Glomerular visceral epithelial cell (primary cell): ENCODE measurements at regions not wholly inside any gene's neighbourhood (a gene's known extent, or its start where the extent isn't known, plus 50 kb on each side); places are given as distances from the start of the nearest gene placed in this dataset.
"Not testable (repeated sequence)": the region's sequence is repeated elsewhere in the genome, so short reads cannot be mapped to it uniquely, and the experiment has no call there.

Source experiments
- DNase-seq: peaks from one replicate; pipeline ENCODE4 v3.0.0-alpha.2; 2016; ENCODE audit errors: extremely low spot score

DNA sequence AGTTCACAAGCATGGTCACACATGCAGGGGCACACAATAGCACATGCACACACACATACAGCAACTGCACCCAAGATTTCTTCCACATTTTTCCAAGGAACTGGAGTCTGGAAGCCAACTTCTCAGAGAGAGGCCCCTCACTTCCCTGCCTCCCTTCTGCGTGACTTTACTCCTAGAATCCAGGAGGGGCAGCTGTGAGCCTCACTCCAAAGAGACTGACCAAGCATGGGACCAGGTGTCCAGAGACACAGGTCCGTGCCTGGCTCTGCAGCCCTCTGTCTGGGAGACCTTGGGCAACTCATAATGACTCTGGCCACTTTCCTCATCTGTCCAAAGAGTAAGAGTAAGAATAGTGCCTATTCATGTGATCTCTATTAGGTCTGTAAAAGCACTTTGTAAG, 104.7 kb upstream of the TMEM132E start:
- no peak for DNase-seq

DNA sequence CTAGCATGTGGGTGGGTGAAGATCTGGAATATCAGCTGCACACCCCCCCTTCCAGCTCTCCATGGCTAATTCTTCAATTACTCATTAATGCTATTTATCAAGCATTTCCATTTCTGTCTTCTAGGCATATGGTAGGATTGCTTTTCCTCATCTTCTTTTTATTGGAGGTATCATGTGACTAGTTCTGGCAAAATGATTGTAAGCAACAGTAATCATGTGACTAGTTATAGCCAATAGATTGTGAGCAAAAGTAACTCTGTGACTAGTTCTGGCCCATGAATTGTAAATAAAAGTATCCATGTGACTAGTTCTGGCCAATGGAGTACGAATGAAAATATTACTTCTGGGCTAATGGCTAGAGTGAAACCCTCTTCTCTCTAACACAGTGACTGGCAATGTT, 107.0 kb upstream of the TMEM132E start:
- no peak for DNase-seq

DNA sequence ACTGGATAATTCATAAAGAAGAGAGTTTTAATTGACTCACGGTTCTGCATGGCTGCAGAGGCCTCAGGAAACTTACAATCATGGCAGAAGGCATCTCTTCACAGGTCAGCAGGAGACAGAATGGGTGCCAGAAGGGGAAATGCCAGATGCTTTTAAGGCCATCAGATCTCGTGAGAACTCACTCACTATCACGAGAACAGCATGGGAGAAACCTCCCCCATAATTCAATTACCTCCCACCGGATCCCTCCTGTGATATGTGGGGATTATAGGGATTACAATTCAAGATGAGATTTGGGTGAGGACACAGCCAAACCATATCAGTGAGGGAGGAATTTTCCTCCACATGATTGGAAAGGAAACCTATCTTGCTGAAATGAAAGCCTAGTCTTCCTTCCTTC, 108.1 kb upstream of the TMEM132E start:
- DNase-seq, result not testable (repeated sequence)

DNA sequence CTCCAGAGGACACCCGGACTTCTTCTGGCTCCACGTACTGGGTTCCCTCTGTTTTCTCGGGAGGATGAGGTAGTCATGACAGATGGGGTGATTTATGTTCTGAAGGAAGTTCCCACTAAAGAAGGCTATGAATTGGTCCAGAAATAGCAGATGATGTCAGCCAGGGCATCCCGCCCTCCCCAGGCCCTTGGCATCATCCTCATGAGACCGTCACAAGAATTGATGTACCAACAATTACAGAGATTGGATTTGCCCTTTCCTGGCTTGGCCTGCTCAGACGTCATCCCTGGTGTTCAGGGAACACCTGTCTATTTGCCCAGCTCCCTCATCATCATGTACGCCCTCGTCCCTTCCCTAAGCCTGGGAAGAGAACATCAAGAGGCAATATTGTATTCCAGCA, 102.8 kb upstream of the CCL1 start:
- DNase-seq, result no peak

DNA sequence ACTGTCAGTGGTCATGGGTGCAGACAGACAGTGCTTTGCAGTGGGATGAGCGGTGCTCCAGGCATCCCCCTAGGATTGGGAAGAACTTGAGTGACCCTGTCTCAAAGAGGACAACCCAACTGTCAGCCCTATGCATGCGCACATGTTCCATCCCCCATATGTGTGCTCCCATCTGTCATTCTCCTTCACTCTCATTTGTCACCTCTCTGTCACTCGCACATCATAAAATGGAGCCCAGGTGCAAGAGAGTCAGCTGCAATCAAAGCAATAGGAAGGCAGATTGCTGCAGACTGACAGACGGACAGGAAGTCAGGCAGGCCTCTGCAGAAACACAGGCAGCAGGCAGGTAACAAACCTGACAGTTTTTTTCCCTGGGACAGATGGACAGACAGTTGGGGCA, 101.8 kb upstream of the CCL1 start:
- no peak for DNase-seq

DNA sequence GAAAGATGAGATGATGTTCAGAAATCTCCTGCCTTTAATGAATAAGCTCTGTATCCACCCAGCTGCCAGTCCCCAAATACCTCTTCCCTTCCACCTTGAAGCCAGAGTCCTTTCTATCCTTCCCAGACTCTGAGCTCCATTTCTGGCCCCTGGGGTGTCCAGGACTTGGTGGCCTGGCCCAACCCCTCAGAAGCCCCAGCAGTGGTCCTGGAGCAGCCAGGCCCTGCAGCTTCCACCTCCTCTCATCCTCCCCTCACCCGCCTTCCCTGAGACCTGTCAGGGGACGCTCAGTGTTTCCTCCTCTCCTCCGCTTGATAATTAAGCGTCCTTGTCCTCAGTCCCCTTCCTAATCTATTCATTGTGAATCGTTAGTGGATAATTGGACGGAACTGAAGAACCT, 95.2 kb upstream of the CCL1 start:
- no peak for DNase-seq

DNA sequence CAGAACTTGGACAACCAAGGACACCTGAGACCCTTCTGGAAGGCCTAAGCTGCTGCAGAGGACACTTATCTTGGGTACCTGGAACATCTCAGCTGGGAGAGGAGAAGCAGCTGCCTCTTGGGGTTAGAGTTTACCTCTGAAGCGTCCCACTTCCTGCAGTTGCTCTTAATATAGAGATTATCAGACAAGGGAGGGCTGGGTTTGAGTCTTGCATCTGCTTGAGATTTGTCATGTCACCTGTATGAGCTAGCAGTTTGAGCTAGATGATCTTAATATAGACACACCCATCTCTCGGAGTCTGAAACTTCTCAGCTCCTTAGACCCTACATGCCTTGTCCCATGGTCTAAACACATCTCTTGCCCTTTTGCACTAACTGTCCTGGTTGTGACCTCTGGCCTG, 93.1 kb upstream of the CCL1 start:
- DNase-seq, result no peak

DNA sequence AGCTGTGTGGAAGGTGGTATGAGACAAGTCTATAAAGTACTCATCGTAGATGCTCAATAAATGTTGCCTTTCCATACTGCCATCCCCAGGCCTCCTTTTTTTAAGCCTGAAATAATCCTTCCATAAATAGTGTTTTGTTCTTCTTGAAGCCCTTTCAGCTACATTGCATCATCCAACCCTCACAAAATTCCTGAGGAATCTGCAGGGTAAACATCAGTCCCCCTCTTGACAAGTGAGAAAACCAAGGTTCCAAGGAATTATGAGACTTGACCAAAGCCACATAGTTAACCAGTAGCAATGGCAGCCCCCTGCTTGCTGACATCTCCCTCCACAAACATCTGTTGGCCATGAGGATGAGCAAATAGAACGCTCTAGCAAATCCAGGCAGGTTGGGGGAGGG, 89.7 kb upstream of the CCL1 start:
- no peak for DNase-seq

DNA sequence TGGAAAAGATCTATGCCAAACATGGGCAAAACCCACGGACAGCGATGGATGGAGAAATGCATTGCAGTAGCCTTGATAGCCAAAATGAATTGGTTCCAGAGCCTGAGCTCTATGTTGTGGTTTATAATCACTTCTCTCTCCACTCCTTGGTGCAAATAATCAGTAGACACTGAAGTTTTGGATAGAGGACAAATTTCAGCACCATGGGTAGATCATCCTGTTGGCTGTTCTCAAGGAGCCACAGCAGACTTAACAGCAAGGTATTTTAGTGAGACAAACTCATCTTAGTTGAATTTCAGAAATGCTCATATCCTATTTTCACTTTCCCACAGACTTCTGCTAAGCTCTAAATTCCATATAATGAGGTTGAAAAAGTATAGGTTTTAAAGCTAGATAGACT, 88.3 kb upstream of the CCL1 start:
- no peak for DNase-seq

DNA sequence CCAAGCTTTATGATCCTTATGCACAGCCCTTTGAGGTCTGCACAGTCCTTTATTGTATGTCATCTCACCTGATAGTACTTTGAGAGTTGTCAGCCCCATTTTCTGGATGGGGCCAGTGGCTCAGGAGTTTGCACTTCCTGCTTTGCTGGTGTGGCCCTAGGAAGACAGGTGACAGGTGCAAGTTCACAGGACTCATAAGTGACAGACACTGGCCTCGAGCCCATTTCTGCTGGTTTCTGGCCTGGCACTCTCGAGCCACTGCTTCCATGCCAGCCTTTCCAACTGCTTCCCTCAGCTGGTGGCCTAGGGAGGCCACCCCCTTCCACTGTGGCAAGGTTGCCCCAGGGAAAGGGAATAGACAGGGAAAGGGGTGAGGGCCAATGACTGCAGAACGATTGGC, 84.4 kb upstream of the CCL1 start:
- DNase-seq, result no peak

DNA sequence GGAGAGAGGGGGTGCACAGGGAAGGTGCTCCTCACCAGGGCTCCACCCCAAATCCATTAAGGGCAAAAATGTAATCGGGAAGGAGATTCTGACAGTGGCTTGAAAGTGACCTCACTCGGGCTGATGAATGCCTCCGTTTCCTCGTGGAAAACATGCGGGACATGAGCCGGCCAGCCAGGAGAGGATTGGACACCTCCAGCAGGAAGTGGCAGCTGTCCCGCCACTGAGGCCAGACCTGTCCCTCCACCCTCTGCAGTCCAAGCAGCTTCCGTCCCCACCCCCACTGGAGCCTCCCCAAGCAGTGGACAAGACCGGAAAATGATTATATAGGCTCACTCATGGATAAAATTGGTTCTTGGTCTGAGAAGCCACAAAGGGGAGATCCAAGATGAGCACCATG, 82.1 kb upstream of the CCL1 start:
- DNase-seq, result no peak

DNA sequence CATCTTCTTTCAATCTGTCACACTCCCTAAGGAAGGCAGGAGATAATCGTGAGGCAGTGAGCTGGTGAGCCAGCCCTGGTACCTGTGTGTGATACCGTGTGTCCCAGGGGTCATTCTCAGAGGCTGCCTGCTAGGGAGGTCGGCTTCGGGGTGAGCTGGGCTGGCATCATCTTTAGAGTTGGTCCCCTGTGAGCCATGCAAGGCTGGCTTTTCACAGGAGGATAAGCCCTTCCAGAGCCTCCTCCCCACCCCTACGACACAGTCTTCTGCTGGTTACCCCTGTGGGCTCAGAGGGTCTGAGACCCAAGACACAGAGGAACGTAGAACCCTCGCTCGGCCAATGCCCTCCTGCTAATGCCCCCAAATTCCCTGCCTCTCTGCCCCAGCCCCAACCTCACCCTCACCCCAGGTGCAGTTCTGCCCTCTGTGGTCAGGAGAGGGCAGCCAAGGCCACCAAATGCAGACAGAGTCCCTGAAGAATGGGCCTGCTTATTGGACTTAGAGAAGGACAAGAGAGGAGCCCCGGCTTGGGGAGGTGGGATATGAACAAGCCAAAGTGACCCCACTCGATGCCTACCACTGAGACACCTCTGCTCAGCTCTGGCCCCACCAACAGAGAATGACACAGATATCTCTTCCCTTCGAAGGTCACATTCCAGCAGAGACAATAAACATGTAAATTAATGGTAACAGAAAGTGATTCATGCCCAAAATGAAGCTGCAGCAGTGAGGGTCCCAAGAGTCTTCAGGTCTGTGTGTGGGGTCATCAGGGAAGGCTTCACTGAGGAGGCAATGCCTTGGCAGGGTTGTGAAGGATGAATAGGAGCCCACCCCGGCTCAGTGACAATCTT, 80.8 kb upstream of the CCL1 start:
- DNase-seq, result no peak

DNA sequence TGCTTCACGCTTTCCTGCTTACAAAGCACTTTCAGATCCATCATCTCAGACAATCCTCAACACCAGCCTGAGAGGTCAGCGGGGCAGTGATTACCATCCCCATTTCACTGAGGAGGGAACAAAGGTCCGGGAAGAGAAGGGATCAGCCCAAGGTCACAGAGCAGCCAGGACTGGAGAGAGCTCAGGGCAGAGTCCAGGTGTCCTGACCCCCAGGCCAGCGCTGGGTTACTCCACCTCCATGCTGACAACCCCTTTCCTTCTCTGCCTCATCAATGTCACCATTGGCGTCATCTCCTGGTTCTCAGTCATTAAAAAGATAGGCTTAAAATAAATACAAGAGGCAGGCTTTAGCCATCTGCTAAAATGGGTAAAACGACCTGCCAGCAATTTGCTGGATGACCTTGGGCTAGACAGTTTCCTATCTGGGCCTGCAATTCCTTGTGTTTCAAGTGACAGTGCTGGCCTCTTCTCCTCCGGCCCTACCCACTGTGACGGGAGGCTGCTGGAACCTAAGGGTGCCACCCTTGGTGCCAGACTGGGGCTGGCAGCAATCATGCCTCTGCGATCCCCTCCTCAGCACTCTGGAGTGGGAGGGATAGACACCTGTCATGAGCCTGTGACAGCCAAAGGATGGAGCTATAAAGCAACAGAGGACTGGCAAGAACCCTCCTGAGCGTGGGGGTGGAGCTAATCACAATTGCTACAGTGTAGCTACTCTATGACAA, 79.5 kb upstream of the CCL1 start:
- DNase-seq, result no peak

DNA sequence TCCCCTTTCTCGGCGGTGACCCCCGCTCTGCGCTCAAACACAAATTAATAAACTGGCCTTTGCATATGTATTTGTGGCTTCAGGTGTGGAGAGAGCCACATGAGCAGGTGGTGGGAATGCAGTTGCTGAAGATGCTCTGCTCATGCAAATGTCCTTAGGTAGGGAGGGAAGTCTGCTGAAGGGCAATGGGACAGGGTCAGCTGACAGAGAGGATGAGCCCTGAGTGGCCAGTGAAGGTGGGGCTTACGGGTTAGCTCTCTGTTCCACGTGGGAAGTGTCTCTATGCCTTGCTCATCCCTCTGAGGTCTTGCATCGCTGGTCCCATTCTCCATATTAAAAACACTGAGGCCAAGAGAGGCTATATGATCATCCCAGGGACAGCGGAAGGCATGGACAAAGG, 74.2 kb upstream of the CCL1 start:
- no peak for DNase-seq

DNA sequence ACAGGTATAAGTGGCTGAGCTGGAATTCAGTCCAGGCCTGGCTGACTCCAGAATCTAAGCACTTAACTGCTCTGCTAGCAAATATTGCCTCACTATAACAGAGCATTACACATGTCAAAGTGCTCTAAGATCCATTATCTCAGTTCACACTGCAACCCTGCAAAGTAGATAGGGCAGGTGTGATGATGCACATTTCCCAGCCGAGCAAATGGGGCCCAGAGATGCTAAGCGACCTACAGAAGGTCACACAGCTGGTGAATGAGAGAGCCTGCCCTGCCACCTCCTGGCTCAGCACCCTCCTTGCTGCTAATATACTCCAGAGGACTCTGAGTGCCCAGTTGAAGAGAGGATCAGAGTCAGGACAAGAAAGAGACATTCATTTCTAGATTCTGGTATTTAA, 73.6 kb upstream of the CCL1 start:
- no peak for DNase-seq

DNA sequence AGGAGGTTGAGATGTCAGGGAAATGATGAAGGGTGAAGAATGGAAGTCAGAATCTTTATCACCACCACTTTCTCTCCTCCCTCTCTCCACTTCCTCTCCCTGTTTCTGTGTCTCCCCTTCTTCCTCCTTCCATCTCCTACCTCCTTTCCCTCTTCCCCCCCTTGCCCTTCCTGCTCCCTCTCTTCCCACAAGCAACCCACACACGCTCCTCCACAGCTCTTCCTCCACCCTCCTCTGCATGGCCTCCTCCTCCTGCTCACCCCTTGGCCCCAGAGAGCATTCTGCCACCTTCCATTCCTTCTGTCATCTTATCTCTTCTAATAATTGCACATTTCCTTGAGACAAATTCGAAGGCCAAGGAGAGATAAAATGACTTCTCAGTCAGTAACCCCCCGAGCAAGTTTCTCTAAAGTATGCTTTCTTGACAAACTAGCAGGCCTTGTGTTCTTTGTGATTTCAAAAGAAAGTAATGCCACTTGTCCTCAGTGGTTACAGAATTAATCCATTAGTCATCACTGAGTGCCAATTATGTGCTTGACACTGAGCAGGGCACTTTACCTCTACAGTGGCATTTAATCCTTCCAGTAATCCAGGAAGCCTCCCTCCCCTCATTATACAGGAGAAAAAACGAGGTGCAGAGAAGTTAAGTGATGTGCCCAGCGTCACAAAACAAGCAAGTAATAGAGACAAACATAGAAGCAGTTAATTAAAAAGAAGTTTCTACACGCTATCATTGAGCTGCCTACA, 72.3 kb upstream of the CCL1 start:
- DNase-seq, result no peak

DNA sequence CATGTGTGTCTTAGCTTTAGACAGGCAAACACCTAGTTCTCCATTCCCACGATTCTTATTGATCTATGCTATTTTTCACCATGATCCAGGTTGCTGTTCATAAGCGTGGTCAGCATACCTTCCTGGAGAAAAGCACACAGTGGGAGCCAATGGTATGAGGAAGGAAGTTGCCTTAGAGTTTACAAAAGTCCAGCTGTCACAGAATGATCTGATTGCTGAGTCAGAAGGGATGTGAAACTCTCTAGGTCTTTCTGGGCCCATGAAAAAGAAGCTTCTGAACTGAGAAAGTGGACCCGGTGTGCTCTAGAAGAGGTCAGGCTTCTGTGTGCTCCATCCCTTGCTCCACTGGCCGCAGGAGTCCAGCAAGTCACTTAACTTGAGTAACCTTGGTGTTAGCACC, 71.0 kb upstream of the CCL1 start:
- no peak for DNase-seq

DNA sequence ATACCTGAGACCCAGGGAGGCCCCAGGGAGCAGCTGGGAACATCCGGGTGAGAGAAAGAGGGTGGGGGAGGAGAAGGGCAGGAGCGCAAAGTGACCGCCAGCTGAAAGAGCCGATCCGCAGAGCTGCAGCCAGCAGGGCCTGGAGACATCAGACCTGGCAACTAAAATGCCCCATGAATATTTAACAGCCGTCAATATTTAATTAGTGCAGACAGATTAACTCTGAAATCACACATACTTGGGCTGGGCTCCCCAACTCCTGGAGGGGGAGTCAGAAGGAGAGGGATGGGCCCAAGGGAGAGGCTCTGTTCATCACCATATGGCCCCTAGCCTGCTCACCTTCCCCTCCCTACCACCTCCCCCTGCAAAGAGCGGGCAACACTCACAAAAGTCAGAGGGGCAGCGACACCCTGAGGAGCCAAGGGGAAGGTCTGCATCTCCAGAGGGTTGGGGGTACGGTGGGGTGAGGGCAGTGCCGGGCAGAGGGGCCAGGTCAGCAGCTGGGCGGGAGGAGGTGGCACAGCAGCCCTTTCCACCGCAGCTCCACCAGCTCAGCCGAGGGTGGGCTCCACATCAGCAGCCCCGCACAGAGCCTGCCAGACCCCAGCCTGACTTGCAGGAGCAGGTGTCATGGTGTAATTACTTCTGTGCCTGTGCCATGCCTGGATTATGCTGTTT, 61.9 kb upstream of the CCL1 start:
- no peak for DNase-seq

DNA sequence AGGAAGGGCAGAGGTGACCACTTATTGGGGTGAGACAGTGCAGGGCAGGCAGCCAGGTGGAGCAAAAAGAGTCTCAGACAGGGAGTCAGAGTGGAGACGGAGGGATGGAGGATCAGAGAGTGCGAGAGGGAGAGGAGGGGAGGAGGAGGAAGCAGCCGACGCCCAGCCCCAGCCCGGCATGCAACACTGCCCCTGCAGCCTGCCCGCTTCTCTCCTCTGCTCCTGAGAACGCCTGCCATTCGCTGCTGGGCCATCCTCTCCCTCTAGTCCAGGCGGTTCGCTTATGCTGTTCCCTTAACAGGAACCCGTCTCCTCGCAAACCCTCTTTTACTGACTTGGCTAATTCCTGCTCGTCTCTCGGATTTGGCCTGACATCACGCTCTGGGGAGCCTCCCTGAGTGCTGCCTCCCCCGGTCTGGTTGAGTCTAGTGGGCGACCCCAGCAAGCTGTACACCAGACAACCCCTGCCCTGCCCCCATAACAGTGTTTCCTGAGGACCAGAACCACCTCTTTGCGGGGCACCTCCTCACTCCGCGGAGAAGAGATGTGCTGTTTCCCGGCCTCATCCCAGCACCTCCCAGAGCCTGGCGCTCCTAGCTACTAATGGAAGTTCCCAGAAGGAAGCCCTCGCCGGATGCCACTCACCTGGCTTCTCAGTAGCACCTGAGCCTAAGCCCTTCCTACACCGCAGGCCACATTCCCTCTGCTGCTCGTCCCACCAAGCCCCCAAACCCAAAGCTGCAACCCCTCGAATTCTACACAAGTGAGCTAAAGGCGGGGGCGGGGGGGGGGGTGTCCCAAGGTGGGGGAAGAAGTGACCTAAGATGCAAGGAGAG, 61.2 kb upstream of the CCL1 start:
- no peak for DNase-seq

DNA sequence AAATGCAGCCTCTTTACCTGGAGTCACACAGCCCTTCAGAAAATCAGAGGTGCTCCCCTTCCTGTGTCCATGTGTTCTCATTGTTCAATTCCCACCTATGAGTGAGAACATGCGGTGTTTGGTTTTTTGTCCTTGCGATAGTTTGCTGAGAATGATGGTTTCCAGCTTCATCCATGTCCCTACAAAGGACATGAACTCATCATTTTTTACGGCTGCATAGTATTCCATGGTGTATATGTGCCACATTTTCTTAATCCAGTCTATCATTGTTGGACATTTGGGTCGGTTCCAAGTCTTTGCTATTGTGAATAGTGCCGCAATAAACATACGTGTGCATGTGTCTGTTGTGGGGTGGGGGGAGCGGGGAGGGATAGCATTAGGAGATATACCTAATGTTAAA, 60.3 kb upstream of the CCL1 start:
- DNase-seq, result not testable (repeated sequence)

DNA sequence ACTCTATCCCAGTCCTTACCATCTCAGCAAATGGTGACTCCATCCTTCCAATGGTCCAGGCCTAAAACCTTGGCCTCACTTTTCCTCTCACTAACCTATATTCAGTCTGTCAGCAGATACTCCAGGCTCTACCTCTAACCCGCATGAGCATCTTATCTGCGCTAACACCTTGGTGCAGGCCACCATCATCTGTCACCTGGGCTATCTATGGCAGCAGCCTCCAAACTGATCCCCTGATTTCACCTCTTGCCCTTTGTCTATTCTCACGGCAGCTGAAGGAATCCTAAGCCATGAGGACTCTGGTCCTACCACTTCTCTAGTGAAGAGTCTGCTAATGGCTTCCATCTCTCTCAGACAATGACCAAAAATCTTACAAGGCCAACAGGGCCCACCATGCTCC, 57.9 kb upstream of the CCL1 start:
- DNase-seq, result no peak
